Spleen (tissue), 11 donors: ENCODE measurements at regions not wholly inside any gene's neighbourhood (a gene's known extent, or its start where the extent isn't known, plus 50 kb on each side); places are given as distances from the start of the nearest gene placed in this dataset.

Experiments
- DNase-seq: peaks from one replicate; pipeline ENCODE4 v3.0.0-alpha.2; 2020
- H3K27ac ChIP-seq, 8 donors: fragments of 200-600 bp; sonication (generic) in 7 of 8; 1 replicate in 4 of 8; 2 replicates in 4 of 8; pipeline versions ENCODE4 v1.5.0 to v1.8.0; 2016 to 2021; ENCODE audit warnings: inconsistent platforms in 4 of 8, mild to moderate bottlenecking in 4 of 8, moderate library complexity in 1 of 8
- H3K27me3 ChIP-seq, 7 donors: fragments of 200-600 bp; sonication (generic) in 6 of 7; replicated peaks in 1 of 7; 1 replicate in 4 of 7; 2 replicates in 3 of 7; pipeline versions ENCODE4 v1.5.0 to v1.8.0; 2016 to 2021; ENCODE audit warnings: inconsistent platforms in 3 of 7, mild to moderate bottlenecking in 1 of 7
- H3K36me3 ChIP-seq, 6 donors: fragments of 200-600 bp; sonication (generic) in 5 of 6; 1 replicate in 4 of 6; 2 replicates in 2 of 6; pipeline versions ENCODE4 v1.5.0 to v1.8.0; 2016 to 2021; ENCODE audit warnings: inconsistent platforms in 2 of 6
- H3K4me1 ChIP-seq, 6 donors: fragments of 200-600 bp; sonication (generic) in 5 of 6; 1 replicate in 3 of 6; 2 replicates in 3 of 6; pipeline versions ENCODE4 v1.5.0 to v1.8.0; 2016 to 2021; ENCODE audit warnings: inconsistent platforms in 3 of 6
- H3K4me3 ChIP-seq, 8 donors: fragments of 200-600 bp; sonication (generic) in 7 of 8; 1 replicate in 4 of 8; 2 replicates in 4 of 8; pipeline versions ENCODE4 v1.5.0 to v1.8.0; 2016 to 2021; ENCODE audit warnings: inconsistent platforms in 4 of 8, mild to moderate bottlenecking in 4 of 8, moderate library complexity in 2 of 8
- H3K9me3 ChIP-seq, 8 donors: fragments of 200-600 bp; sonication (generic) in 7 of 8; 1 replicate in 4 of 8; 2 replicates in 4 of 8; pipeline versions ENCODE4 v1.5.0 to v1.8.0; 2016 to 2021; ENCODE audit warnings: inconsistent platforms in 4 of 8
- CTCF ChIP-seq, 11 experiments: fragments of 200-600 bp in 7 of 11; fragments of 450-650 bp in 4 of 11; sonication (generic) in 4 of 11; IDR thresholded peaks in 8 of 11; conservative IDR thresholded peaks in 3 of 11; 1 replicate in 7 of 11; 2 replicates in 4 of 11; pipeline versions ENCODE4 v1.4.0 to v1.8.0; 2016 to 2021; ENCODE audit warnings: antibody characterized with exemption in 11 of 11, inconsistent platforms in 4 of 11, mild to moderate bottlenecking in 1 of 11
- POLR2A ChIP-seq, 3 donors: fragments of 450-650 bp; IDR thresholded peaks; one replicate each; pipeline ENCODE4 v1.5.1; 2017; ENCODE audit warnings: antibody characterized with exemption in 3 of 3, mild to moderate bottlenecking in 1 of 3
- POLR2AphosphoS5 ChIP-seq, 3 donors: sonication (generic); formaldehyde crosslinking; IDR thresholded peaks; one replicate each; pipeline ENCODE4 v1.5.1; 2017; ENCODE audit warnings: antibody characterized with exemption in 3 of 3
- WGBS, 5 donors: extraction: QIAGEN DNeasy Blood & Tissue Kit in 3 of 5; methylation state at CpG; one replicate each; pipeline versions ENCODE4 v1.1.5 to v1.1.7; 2013 to 2018; 5-methylcytosine and 5-hydroxymethylcytosine counted together
- intact Hi-C: fragments of 100-400 bp; cut with DNase I; formaldehyde crosslinking; loops from one replicate; pipeline ENCODE4 v1.15.0; 2023; ENCODE audit warnings: low total_unique reads
- donor health status: healthy with polysubstance abuse.
- donor health status: DM: no; HTN: no; CAD: no; lungs with moderate emphysema.
- donor health status: DM: no; HTN: no; CAD: no.
- donor health status: Bipolar disorder and iron deficiency.
- donor health status: healthy.
- donor health status: DM: no; HTN: no; CAD: no.
- donor health status: DM: yes; HTN: yes; CAD: no.

GRCh38 chr3:168251371-168251770 lies 155.6 kb upstream of the GOLIM4 start:
- no peak for TF ChIP-seq POLR2A (IDR thresholded peaks at IDR 0.05)
- no peak for TF ChIP-seq POLR2AphosphoS5 (IDR thresholded peaks at IDR 0.05)
- no peak for TF ChIP-seq CTCF (IDR thresholded peaks at IDR 0.05 in 8 of 11, conservative IDR thresholded peaks at IDR 0.05 in 3 of 11)
- Histone ChIP-seq H3K4me1 (peaks cover 5 to 26% (median 22%) of the 10 kb centered on the region in 6 donors), H3K27me3 (peaks cover 0 to 45% (median 23%) of the 10 kb centered on the region in 7 donors), H3K4me3 (no peak overlapping the region), H3K9me3 (peaks cover 0 to 16% (median 12%) of the 10 kb centered on the region in 8 donors), H3K27ac (no peak overlapping the region), H3K36me3 (no peaks in the 10 kb centered on the region)
- no peak for DNase-seq
- WGBS, 5 donors = 57 to 74% (median 63%) methylated on average over 2 of the region's 2 CpGs
- intact Hi-C loops = no loop called here

- 2 to 4% (median 3%) methylated on average over 16 of the region's 16 CpGs for WGBS, 5 donors
- no peak for DNase-seq
- H3K4me3 ChIP-seq = peak overlapping the region in 6 of 8 donors; percentile 48 to 76 (median 52)
Measured at GRCh38 chr3:168250415-168250861, 154.7 kb upstream of the GOLIM4 start.

GRCh38 chr3:168249550-168250414 lies 154.1 kb upstream of the GOLIM4 start:
- H3K36me3 ChIP-seq = no peaks in the 10 kb centered on the region
- H3K4me3 ChIP-seq = peak overlapping the region; percentile 29 to 76 (median 50)
- intact Hi-C loops = no loop called here
- TF ChIP-seq POLR2A (IDR thresholded peaks at IDR 0.05) (no peak), CTCF (IDR thresholded peaks at IDR 0.05 in 8 of 11, conservative IDR thresholded peaks at IDR 0.05 in 3 of 11) (peak in 1 of 11 experiments; percentile 20), POLR2AphosphoS5 (IDR thresholded peaks at IDR 0.05) (peak in 1 of 3 donors; percentile 52)
- peaks cover 0 to under 1% (median 0%) of the 10 kb centered on the region in 8 donors for H3K9me3 ChIP-seq
- peak; percentile 85 for DNase-seq
- peaks cover 0 to 49% (median 23%) of the 10 kb centered on the region in 7 donors for H3K27me3 ChIP-seq
- H3K27ac ChIP-seq = peak overlapping the region in 3 of 8 donors; percentile 5 to 54 (median 40)
- 0 to 1% (median 1%) methylated on average over 24 to 89 of the region's 89 CpGs for WGBS, 5 donors
- peaks cover 5 to 26% (median 22%) of the 10 kb centered on the region in 6 donors for H3K4me1 ChIP-seq

More at GRCh38 chr3:168250415-168250861, 154.7 kb upstream of the GOLIM4 start:
- TF ChIP-seq POLR2AphosphoS5 (IDR thresholded peaks at IDR 0.05) (no peak), POLR2A (IDR thresholded peaks at IDR 0.05) (no peak), CTCF (IDR thresholded peaks at IDR 0.05 in 8 of 11, conservative IDR thresholded peaks at IDR 0.05 in 3 of 11) (no peak)
- intact Hi-C loops = no loop called here
- Histone ChIP-seq H3K27me3 (peaks cover 0 to 45% (median 23%) of the 10 kb centered on the region in 7 donors), H3K27ac (no peak overlapping the region), H3K36me3 (no peaks in the 10 kb centered on the region), H3K4me1 (peaks cover 5 to 26% (median 22%) of the 10 kb centered on the region in 6 donors), H3K9me3 (peaks cover 0 to 7% (median 5%) of the 10 kb centered on the region in 8 donors)

- WGBS, 5 donors = 0 to 1% (median 1%) methylated on average over 11 to 16 of the region's 16 CpGs
Measured at GRCh38 chr3:168249205-168249549, 153.5 kb upstream of the GOLIM4 start.

More at GRCh38 chr3:168249205-168249549, 153.5 kb upstream of the GOLIM4 start:
- H3K27ac ChIP-seq = peak overlapping the region in 3 of 8 donors; percentile 5 to 54 (median 40)
- H3K9me3 ChIP-seq = no peaks in the 10 kb centered on the region
- peak overlapping the region; percentile 29 to 76 (median 50) for H3K4me3 ChIP-seq
- no peaks in the 10 kb centered on the region for H3K36me3 ChIP-seq
- TF ChIP-seq POLR2A (IDR thresholded peaks at IDR 0.05) = no peak
- no peak for TF ChIP-seq POLR2AphosphoS5 (IDR thresholded peaks at IDR 0.05)
- no peak for TF ChIP-seq CTCF (IDR thresholded peaks at IDR 0.05 in 8 of 11, conservative IDR thresholded peaks at IDR 0.05 in 3 of 11)
- peaks cover 0 to 53% (median 23%) of the 10 kb centered on the region in 7 donors for H3K27me3 ChIP-seq
- H3K4me1 ChIP-seq = peaks cover 5 to 26% (median 22%) of the 10 kb centered on the region in 6 donors
- intact Hi-C loops = no loop called here
- no peak for DNase-seq
